ENCODE measurements at regions not wholly inside any gene's neighbourhood (a gene's known extent, or its start where the extent isn't known, plus 50 kb on each side); places are given as distances from the start of the nearest gene placed in this dataset.

- intact Hi-C loops (cut with micrococcal nuclease; ENCODE audit: unreplicated experiment) = no loop called here
- Histone ChIP-seq H3K9me3 (ENCODE audit: low read length) (no peaks in the 10 kb centered on the region), H3K36me3 (replicated peaks in 1 of 2; ENCODE audit: control insufficient read depth in 1 of 2, insufficient read depth in 2 of 2, low read length in 2 of 2) (no peaks in the 10 kb centered on the region), H3K4me3 (replicated peaks in 1 of 3; ENCODE audit: insufficient read depth in 1 of 3, low read depth in 2 of 3, low read length in 3 of 3) (no peak overlapping the region), H2AFZ (ENCODE audit: low read length) (no peak overlapping the region), H3K9ac (ENCODE audit: insufficient read depth, low read depth, low read length) (no peak overlapping the region), H3K4me1 (ENCODE audit: insufficient read depth, low read length) (no peaks in the 10 kb centered on the region), H3K79me2 (ENCODE audit: insufficient read depth, low read length) (no peaks in the 10 kb centered on the region), H3K27ac (ENCODE audit: extremely low read length, insufficient read depth, low read length) (no peak overlapping the region), H3K27me3 (ENCODE audit: control insufficient read depth in 1 of 2, insufficient read depth in 2 of 2, low read length in 2 of 2) (no peaks in the 10 kb centered on the region), H3K4me2 (ENCODE audit: low read depth, low read length) (no peak overlapping the region), H4K20me1 (ENCODE audit: insufficient read depth, low read length) (no peaks in the 10 kb centered on the region)
- 30% methylated on average over 7 of the region's 7 CpGs for WGBS (ENCODE audit: low lambda C conversion rate)
- in situ Hi-C loops (cut with HindIII; ENCODE audit: extremely low pct_ligation_motif_present, low pct_unique_long_range_greater_than_20kb) = no loop called here
- TF ChIP-seq MAFK (conservative IDR thresholded peaks at IDR 0.05 in 1 of 2, IDR thresholded peaks at IDR 0.05 in 1 of 2; ENCODE audit: low read length in 2 of 2) (no peak), KLF13 (CRISPR knock-in tag; IDR thresholded peaks at IDR 0.05) (no peak), ZBTB42 (CRISPR knock-in tag; IDR thresholded peaks at IDR 0.05) (no peak), ZNF792 (CRISPR knock-in tag; IDR thresholded peaks at IDR 0.05) (no peak), POLR2AphosphoS2 (IDR thresholded peaks at IDR 0.05; ENCODE audit: low read depth, low read length) (no peak), KLF9 (CRISPR knock-in tag; IDR thresholded peaks at IDR 0.05; ENCODE audit: low read depth) (no peak), ZNF580 (CRISPR knock-in tag; IDR thresholded peaks at IDR 0.05; ENCODE audit: borderline replicate concordance, low read depth) (no peak), ZSCAN25 (CRISPR knock-in tag; IDR thresholded peaks at IDR 0.05) (no peak), ZNF44 (CRISPR knock-in tag; IDR thresholded peaks at IDR 0.05) (no peak), CTCF (CRISPR knock-in tag; IDR thresholded peaks at IDR 0.05) (no peak), ZNF567 (CRISPR knock-in tag; IDR thresholded peaks at IDR 0.05; ENCODE audit: borderline replicate concordance) (no peak), ZNF3 (CRISPR knock-in tag; IDR thresholded peaks at IDR 0.05) (no peak), ZNF12 (CRISPR knock-in tag; IDR thresholded peaks at IDR 0.05) (no peak), ZNF747 (CRISPR knock-in tag; IDR thresholded peaks at IDR 0.05; ENCODE audit: borderline replicate concordance) (no peak)
- DNase-seq (ENCODE audit: low spot score) (no peak), FAIRE-seq (no peak), ATAC-seq (no peak)
- CTCF ChIA-PET (ENCODE audit: low intra/inter-chr PET ratio, low total read pairs) = no interaction called here
- no TSS peak for BruUV-seq (replicated peaks)
- POLR2A ChIA-PET = no interaction called here
These were observed 291.1 kb upstream of the ZNF608 start for GRCh38 chr5:125037530-125037929.

All from HepG2 (cell line).